Transverse colon (tissue), 3 donors: ENCODE measurements at regions not wholly inside any gene's neighbourhood (a gene's known extent, or its start where the extent isn't known, plus 50 kb on each side); places are given as distances from the start of the nearest gene placed in this dataset.

ENCODE experiments used
- CTCF ChIP-seq, 5 experiments: fragments of 200-600 bp in 3 of 5; fragments of 450-650 bp in 2 of 5; sonication (generic) in 3 of 5; IDR thresholded peaks; 1 replicate in 2 of 5; 2 replicates in 3 of 5; pipeline ENCODE4 v1.5.1; 2016 to 2017; ENCODE audit warnings: antibody characterized with exemption in 5 of 5, inconsistent platforms in 3 of 5, mild to moderate bottlenecking in 2 of 5, moderate library complexity in 1 of 5
- POLR2A ChIP-seq: fragments of 450-650 bp; IDR thresholded peaks from one replicate; pipeline ENCODE4 v1.6.1; 2016; ENCODE audit warnings: antibody characterized with exemption, mild to moderate bottlenecking, moderate library complexity

GRCh38 chr2:126475031-126475430 lies 180.9 kb upstream of the GYPC start:
- no peak for TF ChIP-seq CTCF (IDR thresholded peaks at IDR 0.05)
- TF ChIP-seq POLR2A = no peak
